Nephron (organoid): ENCODE measurements at regions not wholly inside any gene's neighbourhood (a gene's known extent, or its start where the extent isn't known, plus 50 kb on each side); places are given as distances from the start of the nearest gene placed in this dataset.

Experiments used
- H3K27ac Mint-ChIP-seq, 3 experiments: 2 replicates each; pipeline ENCODE4 v1.8.0; 2020; ENCODE audit warnings: mixed read lengths in 3 of 3, mild to moderate bottlenecking in 2 of 3, moderate library complexity in 1 of 3
- H3K27me3 Mint-ChIP-seq: 2 replicates; pipeline ENCODE4 v1.8.0; 2021; ENCODE audit warnings: low read depth, mild to moderate bottlenecking, moderate library complexity, mixed read lengths
- H3K36me3 Mint-ChIP-seq: 2 replicates; pipeline ENCODE4 v1.8.0; 2020; ENCODE audit warnings: low read depth, mixed read lengths
- H3K4me1 Mint-ChIP-seq: 2 replicates; pipeline ENCODE4 v1.8.0; 2020; ENCODE audit warnings: mixed read lengths
- H3K4me3 Mint-ChIP-seq, 3 experiments: 2 replicates each; pipeline ENCODE4 v1.8.0; 2020; ENCODE audit warnings: mild to moderate bottlenecking in 3 of 3, mixed read lengths in 3 of 3, moderate library complexity in 2 of 3
- H3K9me3 Mint-ChIP-seq: 2 replicates; pipeline ENCODE4 v1.8.0; 2020; ENCODE audit warnings: mixed read lengths
- CTCF ChIP-seq, 3 experiments: fragments of 200-600 bp; sonication (generic); IDR thresholded peaks; one replicate each; pipeline ENCODE4 v1.5.0; 2021; ENCODE audit warnings: antibody characterized with exemption in 3 of 3; ENCODE audit not compliant: unreplicated experiment in 3 of 3

- Mint-ChIP-seq H3K36me3 (no peaks in the 10 kb centered on the region), H3K9me3 (peaks cover 4% of the 10 kb centered on the region), H3K4me1 (peaks cover 23% of the 10 kb centered on the region), H3K4me3 (no peak overlapping the region), H3K27ac (peak overlapping the region in 1 of 3 experiments; percentile 26), H3K27me3 (no peaks in the 10 kb centered on the region)
- TF ChIP-seq CTCF (IDR thresholded peaks at IDR 0.05; ENCODE audit: unreplicated experiment in 3 of 3) = no peak
Observed at GRCh38 chr15:97077975-97078374, 747.5 kb downstream of the NR2F2 start.

GRCh38 chr15:97078591-97078990 lies 748.1 kb downstream of the NR2F2 start:
- no peak for TF ChIP-seq CTCF (IDR thresholded peaks at IDR 0.05; ENCODE audit: unreplicated experiment in 3 of 3)
- Mint-ChIP-seq H3K27me3 (no peaks in the 10 kb centered on the region), H3K27ac (peak overlapping the region; percentile 16 to 45 (median 36)), H3K4me1 (peaks cover 22% of the 10 kb centered on the region), H3K9me3 (peaks cover 4% of the 10 kb centered on the region), H3K4me3 (no peak overlapping the region), H3K36me3 (no peaks in the 10 kb centered on the region)

- Mint-ChIP-seq H3K27me3 (no peaks in the 10 kb centered on the region), H3K4me3 (no peak overlapping the region), H3K27ac (no peak overlapping the region), H3K36me3 (no peaks in the 10 kb centered on the region), H3K4me1 (peaks cover 22% of the 10 kb centered on the region), H3K9me3 (no peaks in the 10 kb centered on the region)
- no peak for TF ChIP-seq CTCF (IDR thresholded peaks at IDR 0.05; ENCODE audit: unreplicated experiment in 3 of 3)
Observed at GRCh38 chr15:97081666-97082226, 751.2 kb downstream of the NR2F2 start.

GRCh38 chr15:97082830-97083229 lies 752.3 kb downstream of the NR2F2 start:
- Mint-ChIP-seq H3K4me1 (peaks cover 19% of the 10 kb centered on the region), H3K36me3 (no peaks in the 10 kb centered on the region), H3K4me3 (no peak overlapping the region), H3K27me3 (no peaks in the 10 kb centered on the region), H3K27ac (peak overlapping the region in 2 of 3 experiments; percentile 21 to 29), H3K9me3 (no peaks in the 10 kb centered on the region)
- TF ChIP-seq CTCF (IDR thresholded peaks at IDR 0.05; ENCODE audit: unreplicated experiment in 3 of 3) = no peak

- Mint-ChIP-seq H3K4me3 (no peak overlapping the region), H3K4me1 (peaks cover 8% of the 10 kb centered on the region), H3K27ac (peak overlapping the region in 1 of 3 experiments; percentile 58), H3K9me3 (no peaks in the 10 kb centered on the region), H3K27me3 (no peaks in the 10 kb centered on the region), H3K36me3 (no peaks in the 10 kb centered on the region)
- TF ChIP-seq CTCF (IDR thresholded peaks at IDR 0.05; ENCODE audit: unreplicated experiment in 3 of 3) = no peak
Observed at GRCh38 chr15:97084650-97085049, 754.1 kb downstream of the NR2F2 start.

- Mint-ChIP-seq H3K4me3 (no peak overlapping the region), H3K9me3 (no peaks in the 10 kb centered on the region), H3K4me1 (peaks cover 8% of the 10 kb centered on the region), H3K27ac (no peak overlapping the region), H3K27me3 (no peaks in the 10 kb centered on the region), H3K36me3 (no peaks in the 10 kb centered on the region)
- no peak for TF ChIP-seq CTCF (IDR thresholded peaks at IDR 0.05; ENCODE audit: unreplicated experiment in 3 of 3)
Observed at GRCh38 chr15:97085731-97086130, 755.2 kb downstream of the NR2F2 start.
